Hepatocyte (in vitro differentiated cells): ENCODE measurements at regions not wholly inside any gene's neighbourhood (a gene's known extent, or its start where the extent isn't known, plus 50 kb on each side); places are given as distances from the start of the nearest gene placed in this dataset.
"Not testable (repeated sequence)": the region's sequence is repeated elsewhere in the genome, so short reads cannot be mapped to it uniquely, and the experiment has no call there.

Source experiments
- EZH2 ChIP-seq: fragments of 200-600 bp; sonication (generic); IDR thresholded peaks from 2 replicates; pipeline ENCODE4 v1.6.1; 2016; ENCODE audit warnings: antibody characterized with exemption, mild to moderate bottlenecking, borderline replicate concordance
- EZH2phosphoT487 ChIP-seq: fragments of 200-600 bp; sonication (generic); IDR thresholded peaks from one replicate; pipeline ENCODE4 v1.6.1; 2018; ENCODE audit warnings: antibody characterized with exemption, mild to moderate bottlenecking, low read depth, moderate library complexity; ENCODE audit not compliant: unreplicated experiment, severe bottlenecking
- TF ChIP-seq, protein P1 (sequence below): fragments of 200-600 bp; sonication (generic); IDR thresholded peaks from 2 replicates; pipeline ENCODE4 v1.5.1; 2016; ENCODE audit warnings: antibody characterized with exemption, mild to moderate bottlenecking; ENCODE audit not compliant: poor library complexity

GRCh38 chr17:43345515-43345914, 53.3 kb upstream of the ARL4D start:
- TF ChIP-seq, protein P1, sequence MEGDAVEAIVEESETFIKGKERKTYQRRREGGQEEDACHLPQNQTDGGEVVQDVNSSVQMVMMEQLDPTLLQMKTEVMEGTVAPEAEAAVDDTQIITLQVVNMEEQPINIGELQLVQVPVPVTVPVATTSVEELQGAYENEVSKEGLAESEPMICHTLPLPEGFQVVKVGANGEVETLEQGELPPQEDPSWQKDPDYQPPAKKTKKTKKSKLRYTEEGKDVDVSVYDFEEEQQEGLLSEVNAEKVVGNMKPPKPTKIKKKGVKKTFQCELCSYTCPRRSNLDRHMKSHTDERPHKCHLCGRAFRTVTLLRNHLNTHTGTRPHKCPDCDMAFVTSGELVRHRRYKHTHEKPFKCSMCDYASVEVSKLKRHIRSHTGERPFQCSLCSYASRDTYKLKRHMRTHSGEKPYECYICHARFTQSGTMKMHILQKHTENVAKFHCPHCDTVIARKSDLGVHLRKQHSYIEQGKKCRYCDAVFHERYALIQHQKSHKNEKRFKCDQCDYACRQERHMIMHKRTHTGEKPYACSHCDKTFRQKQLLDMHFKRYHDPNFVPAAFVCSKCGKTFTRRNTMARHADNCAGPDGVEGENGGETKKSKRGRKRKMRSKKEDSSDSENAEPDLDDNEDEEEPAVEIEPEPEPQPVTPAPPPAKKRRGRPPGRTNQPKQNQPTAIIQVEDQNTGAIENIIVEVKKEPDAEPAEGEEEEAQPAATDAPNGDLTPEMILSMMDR = not testable (repeated sequence)
- TF ChIP-seq EZH2phosphoT487, EZH2: not testable (repeated sequence)
